ENCODE measurements at regions not wholly inside any gene's neighbourhood (a gene's known extent, or its start where the extent isn't known, plus 50 kb on each side); places are given as distances from the start of the nearest gene placed in this dataset.

DNA sequence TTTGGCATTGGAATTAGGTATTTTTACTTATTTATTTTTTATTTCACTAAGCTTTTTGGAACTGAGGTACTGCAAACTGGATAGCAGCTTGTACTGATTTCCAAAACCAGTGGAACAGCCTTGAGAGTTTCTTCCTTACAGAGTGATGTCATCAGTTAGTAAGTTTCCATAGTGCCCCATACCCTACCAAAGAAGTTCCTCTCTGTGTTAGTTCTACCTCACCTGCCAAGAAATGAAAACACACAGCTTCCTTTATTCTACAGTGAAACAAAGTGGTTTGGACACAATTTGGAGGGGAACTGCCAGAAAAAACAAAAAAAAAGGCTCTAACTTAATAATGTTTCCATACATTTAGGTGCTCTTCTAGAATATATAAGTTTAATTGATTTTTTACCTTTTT is 430.9 kb upstream of the ADGRL2 start:
- TF ChIP-seq, protein P1, sequence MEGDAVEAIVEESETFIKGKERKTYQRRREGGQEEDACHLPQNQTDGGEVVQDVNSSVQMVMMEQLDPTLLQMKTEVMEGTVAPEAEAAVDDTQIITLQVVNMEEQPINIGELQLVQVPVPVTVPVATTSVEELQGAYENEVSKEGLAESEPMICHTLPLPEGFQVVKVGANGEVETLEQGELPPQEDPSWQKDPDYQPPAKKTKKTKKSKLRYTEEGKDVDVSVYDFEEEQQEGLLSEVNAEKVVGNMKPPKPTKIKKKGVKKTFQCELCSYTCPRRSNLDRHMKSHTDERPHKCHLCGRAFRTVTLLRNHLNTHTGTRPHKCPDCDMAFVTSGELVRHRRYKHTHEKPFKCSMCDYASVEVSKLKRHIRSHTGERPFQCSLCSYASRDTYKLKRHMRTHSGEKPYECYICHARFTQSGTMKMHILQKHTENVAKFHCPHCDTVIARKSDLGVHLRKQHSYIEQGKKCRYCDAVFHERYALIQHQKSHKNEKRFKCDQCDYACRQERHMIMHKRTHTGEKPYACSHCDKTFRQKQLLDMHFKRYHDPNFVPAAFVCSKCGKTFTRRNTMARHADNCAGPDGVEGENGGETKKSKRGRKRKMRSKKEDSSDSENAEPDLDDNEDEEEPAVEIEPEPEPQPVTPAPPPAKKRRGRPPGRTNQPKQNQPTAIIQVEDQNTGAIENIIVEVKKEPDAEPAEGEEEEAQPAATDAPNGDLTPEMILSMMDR (IDR thresholded peaks at IDR 0.05): no peak
- no peak overlapping the region for H3K27ac ChIP-seq (ENCODE audit: low read depth in 1 of 2, low read length in 2 of 2)
- DNase-seq: no peak
- intact Hi-C loops (cut with micrococcal nuclease): no loop called here
- no peak overlapping the region for H3K9ac ChIP-seq (ENCODE audit: insufficient read depth, low read length, poor library complexity, severe bottlenecking)
- H3K4me3 Mint-ChIP-seq: no peak overlapping the region
- H3K4me1 ChIP-seq (ENCODE audit: control insufficient read depth in 1 of 2, insufficient read depth in 2 of 2, low read length in 2 of 2): no peaks in the 10 kb centered on the region
- no peaks in the 10 kb centered on the region for H4K20me1 ChIP-seq (ENCODE audit: insufficient read depth, low read length)
- peaks cover 0 to 2% (median 0%) of the 10 kb centered on the region in 3 donors for H3K27me3 Mint-ChIP-seq (ENCODE audit: low read depth in 3 of 3)
- H3K27me3 ChIP-seq (ENCODE audit: control insufficient read depth in 2 of 2, insufficient read depth in 2 of 2, low read length in 2 of 2): no peaks in the 10 kb centered on the region
- peaks cover 0 to 6% (median 4%) of the 10 kb centered on the region in 7 donors for H3K9me3 Mint-ChIP-seq
- no peak overlapping the region for H3K4me3 ChIP-seq (replicated peaks in 1 of 3; ENCODE audit: low read depth in 2 of 3, low read length in 3 of 3)
- no peaks in the 10 kb centered on the region for H3K9me3 ChIP-seq (replicated peaks in 1 of 2; ENCODE audit: control insufficient read depth in 1 of 2, insufficient read depth in 1 of 2, low read length in 2 of 2)
- no peaks in the 10 kb centered on the region for H3K4me1 Mint-ChIP-seq
- no peaks in the 10 kb centered on the region for H3K36me3 Mint-ChIP-seq
- H3K27ac Mint-ChIP-seq: no peak overlapping the region
- H3K79me2 ChIP-seq (ENCODE audit: insufficient read depth, low read length): no peaks in the 10 kb centered on the region
- no peaks in the 10 kb centered on the region for H3K36me3 ChIP-seq (replicated peaks in 1 of 2; ENCODE audit: control insufficient read depth in 1 of 2, insufficient read depth in 2 of 2, low read length in 2 of 2)
- H2AFZ ChIP-seq (ENCODE audit: insufficient read depth, low read depth, low read length, poor library complexity, severe bottlenecking): no peak overlapping the region
- H3K4me2 ChIP-seq (replicated peaks; ENCODE audit: extremely low read depth, low read length, poor library complexity, severe bottlenecking): no peak overlapping the region

GRCh38 chr1:81366173-81366572 is 434.6 kb upstream of the ADGRL2 start:
- DNase-seq: no peak
- Histone ChIP-seq H2AFZ (ENCODE audit: insufficient read depth, low read depth, low read length, poor library complexity, severe bottlenecking) (no peak overlapping the region), H3K27me3 (ENCODE audit: control insufficient read depth in 2 of 2, insufficient read depth in 2 of 2, low read length in 2 of 2) (no peaks in the 10 kb centered on the region), H3K9me3 (replicated peaks in 1 of 2; ENCODE audit: control insufficient read depth in 1 of 2, insufficient read depth in 1 of 2, low read length in 2 of 2) (no peaks in the 10 kb centered on the region), H3K4me2 (replicated peaks; ENCODE audit: extremely low read depth, low read length, poor library complexity, severe bottlenecking) (no peak overlapping the region), H3K4me3 (replicated peaks in 1 of 3; ENCODE audit: low read depth in 2 of 3, low read length in 3 of 3) (no peak overlapping the region), H3K79me2 (ENCODE audit: insufficient read depth, low read length) (no peaks in the 10 kb centered on the region), H3K36me3 (replicated peaks in 1 of 2; ENCODE audit: control insufficient read depth in 1 of 2, insufficient read depth in 2 of 2, low read length in 2 of 2) (no peaks in the 10 kb centered on the region), H4K20me1 (ENCODE audit: insufficient read depth, low read length) (no peaks in the 10 kb centered on the region), H3K27ac (ENCODE audit: low read depth in 1 of 2, low read length in 2 of 2) (no peak overlapping the region), H3K9ac (ENCODE audit: insufficient read depth, low read length, poor library complexity, severe bottlenecking) (no peak overlapping the region), H3K4me1 (ENCODE audit: control insufficient read depth in 1 of 2, insufficient read depth in 2 of 2, low read length in 2 of 2) (no peaks in the 10 kb centered on the region)
- Mint-ChIP-seq H3K4me3 (no peak overlapping the region), H3K9me3 (peaks cover 0 to 7% (median 3%) of the 10 kb centered on the region in 7 donors), H3K27ac (no peak overlapping the region), H3K4me1 (no peaks in the 10 kb centered on the region), H3K27me3 (ENCODE audit: low read depth in 3 of 3) (peaks cover 0 to 2% (median 0%) of the 10 kb centered on the region in 3 donors), H3K36me3 (no peaks in the 10 kb centered on the region)
- TF ChIP-seq, protein P1 (IDR thresholded peaks at IDR 0.05): no peak
- intact Hi-C loops (cut with micrococcal nuclease): no loop called here
